LoVo (cell line): ENCODE measurements at regions not wholly inside any gene's neighbourhood (a gene's known extent, or its start where the extent isn't known, plus 50 kb on each side); places are given as distances from the start of the nearest gene placed in this dataset.
A peak's percentile ranks its signal among the peaks of the same experiment; 100 is the strongest.
"Not testable (repeated sequence)": the region's sequence is repeated elsewhere in the genome, so short reads cannot be mapped to it uniquely, and the experiment has no call there.

Source experiments
- DNase-seq: peaks from one replicate; pipeline ENCODE4 v3.0.0-alpha.2; 2016; ENCODE audit warnings: low spot score

DNA sequence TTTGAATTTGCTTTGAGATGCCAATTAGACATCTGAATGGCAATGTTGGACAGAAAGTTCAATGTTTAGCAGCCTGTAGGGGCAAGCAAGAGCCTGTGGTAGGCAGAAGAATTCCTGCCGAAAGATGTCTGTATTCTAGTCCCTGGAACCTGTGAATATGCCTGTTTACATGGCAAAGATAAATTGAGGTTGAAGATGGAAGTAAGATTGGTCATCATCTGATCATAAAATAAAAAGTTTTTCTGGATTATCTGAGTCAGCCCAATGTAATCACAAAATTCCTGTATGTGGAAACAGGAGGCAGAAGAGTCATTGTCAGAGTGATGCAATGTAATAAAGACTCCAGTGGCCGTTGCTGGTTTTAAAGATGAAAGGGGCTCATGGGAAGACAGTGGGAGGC is 430.5 kb downstream of the MDFIC start:
- no peak for DNase-seq

DNA sequence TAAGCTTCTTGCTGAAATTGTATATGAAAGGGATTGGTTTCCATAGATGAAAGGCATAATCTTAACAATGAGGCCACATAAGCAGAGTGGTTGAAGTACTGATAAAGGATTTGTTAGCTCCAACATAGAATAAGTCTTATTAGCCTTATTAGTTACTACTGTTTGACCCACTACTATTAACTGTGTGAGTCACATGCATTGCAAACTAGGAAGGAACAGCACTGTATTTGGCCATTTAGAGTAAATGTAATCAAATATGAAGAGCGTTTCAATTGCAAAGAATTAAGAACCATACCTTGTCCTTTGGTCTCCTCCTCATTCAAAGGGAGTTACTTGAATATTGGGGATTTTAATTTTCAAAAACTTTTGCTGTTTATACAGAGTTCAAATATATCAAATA is 428.9 kb downstream of the MDFIC start:
- no peak for DNase-seq

- DNase-seq = no peak
Observed at GRCh38 chr7:115349635-115350034, 427.7 kb downstream of the MDFIC start.

GRCh38 chr7:115346685-115347084 is 424.8 kb downstream of the MDFIC start:
- DNase-seq = no peak

GRCh38 chr7:115340828-115341227 is 418.9 kb downstream of the MDFIC start:
- peak; percentile 58 for DNase-seq

GRCh38 chr7:115338016-115338415 is 416.1 kb downstream of the MDFIC start:
- no peak for DNase-seq

- no peak for DNase-seq
Observed at GRCh38 chr7:115332691-115333090, 410.8 kb downstream of the MDFIC start.

DNA sequence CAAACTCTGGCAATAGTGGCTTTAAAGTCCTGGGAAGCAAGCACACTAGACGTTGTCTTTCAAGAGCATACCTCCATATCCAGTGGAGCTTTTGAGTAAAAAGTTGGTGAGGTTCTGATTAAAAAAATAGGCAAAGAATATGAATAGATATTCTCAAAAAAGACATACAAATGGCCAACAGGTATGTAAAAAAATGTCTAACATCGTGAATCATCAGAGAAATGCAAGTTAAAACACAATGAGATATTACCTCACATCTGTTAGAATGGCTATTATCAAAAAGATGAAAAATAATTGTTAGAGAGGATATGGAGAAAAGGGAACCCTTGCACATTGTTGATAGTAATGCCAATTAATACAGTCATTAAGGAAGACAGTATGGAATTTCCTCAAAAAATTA is 407.1 kb downstream of the MDFIC start:
- no peak for DNase-seq

DNA sequence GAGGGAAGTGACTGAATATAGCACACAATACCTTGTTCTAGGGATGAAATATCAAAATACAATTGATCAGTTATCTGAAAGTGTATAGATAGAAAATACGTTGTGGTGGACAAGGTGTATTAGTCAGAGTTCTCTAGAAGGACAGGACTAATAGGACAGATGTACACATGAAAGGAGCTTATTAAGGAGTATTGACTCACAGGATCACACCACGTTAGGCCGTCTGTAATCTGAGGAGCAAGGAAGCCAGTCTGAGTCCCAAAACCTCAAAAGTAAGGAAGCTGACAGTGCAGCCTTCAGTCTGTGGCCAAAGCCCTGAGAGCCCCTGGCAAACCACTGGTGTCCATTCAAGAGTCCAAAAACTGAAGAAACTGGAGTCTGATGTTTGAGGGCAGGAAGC is 406.1 kb downstream of the MDFIC start:
- no peak for DNase-seq

- no peak for DNase-seq
Observed at GRCh38 chr7:115327326-115327725, 405.4 kb downstream of the MDFIC start.

GRCh38 chr7:115319541-115319940 is 397.6 kb downstream of the MDFIC start:
- DNase-seq = no peak

- not testable (repeated sequence) for DNase-seq
Observed at GRCh38 chr7:115310316-115310715, 388.4 kb downstream of the MDFIC start.

DNA sequence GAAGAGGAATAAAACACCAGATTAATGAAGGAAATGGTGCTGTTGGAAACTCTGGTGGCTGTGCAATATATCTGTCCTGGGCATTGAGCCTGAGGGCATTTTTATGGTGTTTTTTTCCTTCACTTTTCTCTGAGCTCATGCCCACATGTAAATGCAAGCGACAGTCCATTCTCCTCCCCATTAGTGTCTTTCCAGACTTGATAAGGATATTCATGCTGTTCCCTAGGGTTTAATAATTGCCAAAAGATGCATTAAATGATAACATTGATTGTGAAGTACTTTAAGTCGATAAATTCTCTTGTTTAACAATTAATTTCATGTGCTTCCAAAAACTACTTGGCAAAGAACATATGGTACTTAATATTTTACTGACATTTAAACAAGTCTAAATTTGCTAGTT is 384.7 kb downstream of the MDFIC start:
- no peak for DNase-seq

DNA sequence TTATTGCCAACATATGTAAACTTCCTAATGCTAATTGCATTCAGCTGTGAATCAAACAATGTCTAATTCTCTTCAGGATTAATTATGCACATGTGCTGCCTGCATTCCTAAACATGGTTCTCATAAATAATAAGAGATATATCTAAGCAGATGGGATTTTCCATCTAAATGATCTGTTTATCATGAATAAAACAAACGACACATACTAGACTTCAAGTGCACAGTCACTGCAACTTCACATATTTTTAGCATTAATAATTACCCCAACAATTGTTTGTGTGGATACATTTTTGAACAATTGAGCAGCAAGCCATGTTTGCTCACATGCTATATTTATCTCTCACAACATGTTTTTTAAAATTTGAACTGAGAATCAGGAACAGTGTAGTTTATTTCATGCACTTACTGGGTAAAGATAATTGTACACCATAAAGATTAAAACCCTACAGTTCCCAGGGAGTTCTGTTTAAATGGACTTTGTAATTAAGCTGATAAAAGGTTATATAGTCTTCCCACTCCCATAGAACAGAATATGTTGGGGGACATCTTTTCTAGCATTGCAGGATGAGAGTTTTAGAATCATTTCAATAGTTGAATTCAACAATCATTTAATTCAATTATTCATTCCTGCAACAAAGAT is 378.5 kb downstream of the MDFIC start:
- no peak for DNase-seq

- DNase-seq = no peak
Observed at GRCh38 chr7:115299397-115300037, 377.6 kb downstream of the MDFIC start.

GRCh38 chr7:115297656-115298055 is 375.8 kb downstream of the MDFIC start:
- no peak for DNase-seq

- no peak for DNase-seq
Observed at GRCh38 chr7:115293628-115294240, 371.8 kb downstream of the MDFIC start.

GRCh38 chr7:115292381-115292780 is 370.5 kb downstream of the MDFIC start:
- DNase-seq = no peak

DNA sequence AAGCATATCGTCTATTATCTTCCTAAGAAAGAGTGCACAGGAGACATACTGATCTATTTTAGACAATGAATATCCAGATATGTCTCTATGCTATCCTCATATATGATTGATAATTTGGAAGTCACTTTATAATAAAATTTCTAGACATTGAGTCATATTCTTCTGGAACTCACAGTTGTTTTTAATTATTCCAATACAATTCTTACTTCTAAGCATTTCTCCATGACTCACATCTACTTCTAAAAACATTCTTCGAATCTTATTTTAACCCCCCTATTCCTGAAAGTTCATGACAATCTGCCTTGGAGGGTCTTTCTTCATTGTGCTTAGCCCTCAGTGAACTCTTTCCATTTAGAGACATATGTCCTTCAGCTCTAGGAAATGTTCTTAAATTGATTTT is 368.1 kb downstream of the MDFIC start:
- no peak for DNase-seq

- DNase-seq = no peak
Observed at GRCh38 chr7:115276791-115277190, 354.9 kb downstream of the MDFIC start.

DNA sequence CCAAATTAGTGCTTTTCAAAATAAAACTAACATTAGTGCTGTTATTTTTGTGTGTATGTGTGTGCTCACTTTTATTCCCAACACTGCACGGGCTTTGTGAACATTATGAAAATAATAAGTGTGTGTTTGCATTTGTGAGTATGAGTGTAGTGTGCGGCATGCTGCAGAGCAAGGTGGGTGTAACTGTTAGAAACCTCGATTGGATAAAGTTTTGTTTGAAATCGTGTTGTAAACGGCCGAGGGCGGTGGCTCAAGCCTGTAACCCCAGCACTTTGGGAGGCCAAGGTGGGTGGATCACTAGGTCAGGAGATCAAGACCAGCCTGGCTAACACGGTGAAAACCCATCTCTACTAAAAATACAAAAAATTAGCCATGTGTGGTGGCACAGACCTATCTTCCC is 352.0 kb downstream of the MDFIC start:
- not testable (repeated sequence) for DNase-seq

GRCh38 chr7:115273139-115273772 is 351.4 kb downstream of the MDFIC start:
- DNase-seq = no peak
